ENCODE measurements at regions not wholly inside any gene's neighbourhood (a gene's known extent, or its start where the extent isn't known, plus 50 kb on each side); places are given as distances from the start of the nearest gene placed in this dataset.

GRCh38 chr10:106515206-106515790 lies 649.2 kb downstream of the SORCS1 start:
- TF ChIP-seq POLR2A (IDR thresholded peaks at IDR 0.05; ENCODE audit: low read depth), result no peak
- TF ChIP-seq POLR2AphosphoS5 (IDR thresholded peaks at IDR 0.05), result no peak
- TF ChIP-seq CTCF (IDR thresholded peaks at IDR 0.05), result no peak
- TF ChIP-seq EP300 (IDR thresholded peaks at IDR 0.05), result no peak

Data from esophagus muscularis mucosa (tissue), 4 donors.